IMR-90 (cell line): ENCODE measurements at regions not wholly inside any gene's neighbourhood (a gene's known extent, or its start where the extent isn't known, plus 50 kb on each side); places are given as distances from the start of the nearest gene placed in this dataset.

Experiments
- ATAC-seq: fragments of 200-7000 bp; cut with Tn5 transposase; 2 replicates; pipeline ENCODE4 v1.9.1; 2020; ENCODE audit warnings: low read depth, mild to moderate bottlenecking, moderate library complexity
- BruUV-seq: library from RNA; stranded (reverse); fragments of 400-500 nt; replicated peaks from 2 replicates; lab custom pipeline; 2021; lab: Mats Ljungman, UMichigan
- CTCF ChIA-PET: fragments of 300-600 bp; formaldehyde crosslinking; extraction: SDS; loops from one replicate; lab custom pipeline; 2021; ENCODE audit warnings: antibody characterized with exemption; lab: Yijun Ruan, JAX
- POLR2A ChIA-PET: fragments of 300-600 bp; sonication (Branson Sonifier 250); formaldehyde crosslinking; loops from one replicate; lab custom pipeline; 2022; ENCODE audit warnings: antibody characterized with exemption; ENCODE audit not compliant: unreplicated experiment; lab: Charles Lee
- DNase-seq: peaks from one replicate; pipeline ENCODE4 v3.0.0; 2013
- H2AFZ ChIP-seq: replicated peaks from 2 replicates; pipeline ENCODE3; 2013; ENCODE audit warnings: low read length, mild to moderate bottlenecking; ENCODE audit not compliant: poor library complexity
- H2AK5ac ChIP-seq: 2 replicates; pipeline ENCODE4 v1.6.1; 2013; ENCODE audit warnings: low read depth, low read length, inconsistent platforms
- H2AK9ac ChIP-seq: replicated peaks from 2 replicates; pipeline ENCODE3; 2013; ENCODE audit warnings: mild to moderate bottlenecking, low read depth, low read length, moderate library complexity; ENCODE audit not compliant: poor library complexity
- H2BK120ac ChIP-seq: 2 replicates; pipeline ENCODE4 v1.6.1; 2013; ENCODE audit warnings: low read depth, low read length, inconsistent platforms
- H2BK15ac ChIP-seq: 3 replicates; pipeline ENCODE4 v1.6.1; 2013; ENCODE audit warnings: low read depth, low read length, inconsistent platforms
- H2BK20ac ChIP-seq: 2 replicates; pipeline ENCODE4 v1.6.1; 2013; ENCODE audit warnings: low read depth, mild to moderate bottlenecking, inconsistent platforms, low read length, moderate library complexity
- H2BK5ac ChIP-seq: 2 replicates; pipeline ENCODE4 v1.6.1; 2013; ENCODE audit warnings: mild to moderate bottlenecking, low read depth, low read length, inconsistent platforms; ENCODE audit not compliant: poor library complexity, severe bottlenecking
- H3K14ac ChIP-seq: replicated peaks from 2 replicates; pipeline ENCODE4 v1.6.1; 2013; ENCODE audit warnings: low read depth, low read length, inconsistent platforms
- H3K18ac ChIP-seq: 2 replicates; pipeline ENCODE4 v1.6.1; 2013; ENCODE audit warnings: low read depth, low read length, control low read depth
- H3K23ac ChIP-seq: 2 replicates; pipeline ENCODE4 v1.6.1; 2013; ENCODE audit warnings: low read depth, low read length, inconsistent platforms
- H3K27ac ChIP-seq: 2 replicates; pipeline ENCODE4 v1.5.1; 2013; ENCODE audit warnings: mild to moderate bottlenecking, control low read depth, low read length; ENCODE audit not compliant: insufficient read depth
- H3K27me3 ChIP-seq: 2 replicates; pipeline ENCODE4 v1.6.1; 2013; ENCODE audit warnings: low read length; ENCODE audit not compliant: control insufficient read depth, insufficient read depth
- H3K36me3 ChIP-seq: 2 replicates; pipeline ENCODE4 v1.6.1; 2013; ENCODE audit warnings: low read length, mixed read lengths; ENCODE audit not compliant: control insufficient read depth, insufficient read depth
- H3K4ac ChIP-seq: 2 replicates; pipeline ENCODE4 v1.6.1; 2013; ENCODE audit warnings: low read depth, low read length, inconsistent platforms
- H3K4me1 ChIP-seq: 2 replicates; pipeline ENCODE4 v1.6.1; 2013; ENCODE audit warnings: low read length, mixed read lengths; ENCODE audit not compliant: control insufficient read depth, insufficient read depth
- H3K4me2 ChIP-seq: 2 replicates; pipeline ENCODE4 v1.6.1; 2013; ENCODE audit warnings: low read depth, mild to moderate bottlenecking, control low read depth, low read length, moderate library complexity
- H3K4me3 ChIP-seq: 2 replicates; pipeline ENCODE4 v1.5.1; 2013; ENCODE audit warnings: low read depth, mild to moderate bottlenecking, control low read depth, low read length, moderate library complexity; ENCODE audit not compliant: insufficient read depth
- H3K56ac ChIP-seq: 2 replicates; pipeline ENCODE4 v1.6.1; 2013; ENCODE audit warnings: low read length, inconsistent platforms; ENCODE audit not compliant: insufficient read depth; ENCODE audit errors: extremely low read depth
- H3K79me1 ChIP-seq, 2 experiments: 2 replicates each; pipeline ENCODE4 v1.6.1; 2013; ENCODE audit warnings: low read length in 2 of 2, inconsistent platforms in 1 of 2, low read depth in 1 of 2
- H3K9ac ChIP-seq: 2 replicates; pipeline ENCODE4 v1.6.1; 2013; ENCODE audit warnings: low read depth, low read length, control low read depth
- H3K9me1 ChIP-seq: 2 replicates; pipeline ENCODE4 v1.6.1; 2013; ENCODE audit warnings: low read length, inconsistent platforms; ENCODE audit not compliant: insufficient read depth
- H3K9me3 ChIP-seq: 2 replicates; pipeline ENCODE4 v1.6.1; 2013; ENCODE audit warnings: low read length; ENCODE audit not compliant: control insufficient read depth, insufficient read depth
- H4K20me1 ChIP-seq: 2 replicates; pipeline ENCODE4 v1.6.1; 2013; ENCODE audit warnings: low read length, inconsistent platforms; ENCODE audit not compliant: insufficient read depth
- H4K5ac ChIP-seq: 2 replicates; pipeline ENCODE4 v1.6.1; 2013; ENCODE audit warnings: mild to moderate bottlenecking, low read depth, low read length, control low read depth
- H4K8ac ChIP-seq, 2 experiments: 2 replicates each; pipeline ENCODE4 v1.6.1; 2013; ENCODE audit warnings: low read depth in 2 of 2, low read length in 2 of 2, control low read depth in 1 of 2, inconsistent platforms in 1 of 2
- H4K91ac ChIP-seq: 2 replicates; pipeline ENCODE4 v1.6.1; 2013; ENCODE audit warnings: low read depth, low read length, inconsistent platforms; ENCODE audit not compliant: insufficient read depth
- BHLHE40 ChIP-seq: fragments of 150-350 bp; IDR thresholded peaks from 2 replicates; pipeline ENCODE4 v1.6.1; 2016; ENCODE audit warnings: mild to moderate bottlenecking, low read depth, low read length
- CEBPB ChIP-seq: IDR thresholded peaks from 2 replicates; pipeline ENCODE4 v1.6.1; 2012; ENCODE audit warnings: low read depth, low read length, improper control_type of control experiment
- ELK1 ChIP-seq: fragments of 150-350 bp; IDR thresholded peaks from 2 replicates; pipeline ENCODE4 v1.6.1; 2016; ENCODE audit warnings: low read depth, mild to moderate bottlenecking, low read length, moderate library complexity, borderline replicate concordance
- MAFK ChIP-seq: IDR thresholded peaks from 2 replicates; pipeline ENCODE4 v1.6.1; 2012; ENCODE audit warnings: low read depth, low read length, improper control_type of control experiment
- MXI1 ChIP-seq: IDR thresholded peaks from 2 replicates; pipeline ENCODE4 v1.6.1; 2012; ENCODE audit warnings: low read depth, mild to moderate bottlenecking, low read length, moderate library complexity, borderline replicate concordance
- RAD21 ChIP-seq: IDR thresholded peaks from 2 replicates; pipeline ENCODE4 v1.6.1; 2012; ENCODE audit warnings: low read length, improper control_type of control experiment
- RFX5 ChIP-seq: IDR thresholded peaks from 2 replicates; pipeline ENCODE4 v1.8.0; 2012; ENCODE audit warnings: low read depth, mild to moderate bottlenecking, low read length, moderate library complexity
- SMC3 ChIP-seq: fragments of 150-350 bp; IDR thresholded peaks from 2 replicates; pipeline ENCODE4 v1.6.1; 2016; ENCODE audit warnings: low read depth, mild to moderate bottlenecking, antibody characterized with exemption, low read length, moderate library complexity
- WGBS, 2 experiments: methylation state at CpG; one replicate each; pipeline versions ENCODE4 v1.1.5 to v1.1.7; 2013; ENCODE audit warnings: missing lambda C conversion rate in 2 of 2; ENCODE audit not compliant: insufficient read length in 1 of 2; ENCODE audit errors: extremely low coverage in 2 of 2; 5-methylcytosine and 5-hydroxymethylcytosine counted together
- dilution Hi-C: fragments of 300-500 bp; cut with HindIII; formaldehyde crosslinking; loops from one replicate; pipeline ENCODE4 v1.14.3; 2018; ENCODE audit warnings: low sequenced_read_pairs; ENCODE audit not compliant: unreplicated experiment
- in situ Hi-C: fragments of 300-500 bp; cut with MboI; formaldehyde crosslinking; loops from 3 replicates; pipeline ENCODE4 v1.14.3; 2019; ENCODE audit warnings: low sequenced_read_pairs, inconsistent platforms, mixed read lengths
- intact Hi-C: fragments of 100-400 bp; cut with micrococcal nuclease; formaldehyde crosslinking; loops from 2 replicates; pipeline ENCODE4 v1.10.0; 2022

GRCh38 chr2:198883604-198884003 lies 574.1 kb downstream of the SATB2 start:
- no peak overlapping the region for H3K23ac ChIP-seq
- dilution Hi-C loops = no loop called here
- no peak for ATAC-seq

More at GRCh38 chr2:198883604-198884003, 574.1 kb downstream of the SATB2 start:
- intact Hi-C loops (no loop called here), in situ Hi-C loops (no loop called here)
- Histone ChIP-seq H3K14ac (no peak overlapping the region), H3K4me3 (no peak overlapping the region), H4K8ac (no peak overlapping the region), H2BK20ac (no peak overlapping the region), H3K79me1 (no peaks in the 10 kb centered on the region), H3K9me3 (no peaks in the 10 kb centered on the region), H2AK9ac (no peak overlapping the region), H4K5ac (no peak overlapping the region), H2AFZ (no peak overlapping the region), H3K27me3 (no peaks in the 10 kb centered on the region), H3K9ac (no peak overlapping the region), H3K4me1 (peaks cover 2% of the 10 kb centered on the region; the same call in 1 of the 2 replicates), H4K20me1 (no peaks in the 10 kb centered on the region), H3K4me2 (no peak overlapping the region), H4K91ac (no peak overlapping the region), H3K18ac (no peak overlapping the region), H2BK5ac (no peak overlapping the region), H3K56ac (no peak overlapping the region), H3K36me3 (no peaks in the 10 kb centered on the region), H2BK120ac (no peak overlapping the region), H3K9me1 (no peaks in the 10 kb centered on the region), H3K4ac (no peak overlapping the region), H2AK5ac (no peak overlapping the region), H3K27ac (no peak overlapping the region), H2BK15ac (no peak overlapping the region)
- no TSS peak for BruUV-seq
- WGBS, 2 experiments = 40% methylated on average over 2 of the region's 2 CpGs; no CpG with 5 or more reads in 1 of the 2 experiments
- CTCF ChIA-PET = no interaction called here
- POLR2A ChIA-PET = no interaction called here
- no peak for DNase-seq
- TF ChIP-seq RAD21 (no peak), CEBPB (no peak), SMC3 (no peak), RFX5 (no peak), BHLHE40 (no peak), MAFK (no peak), MXI1 (no peak), ELK1 (no peak)
